Coronary artery (tissue), 2 donors: ENCODE measurements at regions not wholly inside any gene's neighbourhood (a gene's known extent, or its start where the extent isn't known, plus 50 kb on each side); places are given as distances from the start of the nearest gene placed in this dataset.

Source experiments
- DNase-seq: peaks from one replicate; pipeline ENCODE4 v3.0.0-alpha.2; 2017; ENCODE audit warnings: low spot score
- H3K27ac ChIP-seq, 2 donors: fragments of 200-600 bp; sonication (generic); one replicate each; pipeline ENCODE4 v1.5.1; 2016 to 2019
- H3K4me3 ChIP-seq: fragments of 200-600 bp; sonication (generic); 2 replicates; pipeline ENCODE4 v1.5.1; 2016; ENCODE audit warnings: mild to moderate bottlenecking, moderate library complexity
- TF ChIP-seq, protein P1 (sequence below): fragments of 200-600 bp; sonication (generic); IDR thresholded peaks from one replicate; pipeline ENCODE4 v1.5.1; 2019; ENCODE audit warnings: antibody characterized with exemption

DNA sequence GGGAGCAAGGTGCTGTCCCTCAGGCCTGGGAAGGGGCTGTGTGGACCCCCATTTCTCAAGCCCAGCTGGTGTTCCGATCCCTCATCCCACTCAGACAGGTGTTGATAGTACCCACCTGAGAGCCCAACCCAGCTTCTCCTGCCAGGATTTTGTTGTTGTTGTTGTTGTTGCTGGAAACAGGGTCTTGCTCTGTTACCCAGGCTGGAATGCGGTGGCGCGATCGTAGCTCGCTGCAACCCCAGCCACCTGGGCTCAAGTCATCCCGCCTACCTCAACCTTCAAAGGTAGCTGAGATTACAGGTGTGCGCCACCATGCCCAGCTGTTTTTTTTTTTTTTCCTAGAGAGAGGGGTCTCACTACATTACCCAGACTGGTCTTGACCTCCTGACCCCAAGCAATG, 209.9 kb downstream of the PHETA1 start:
- H3K27ac ChIP-seq: no peak overlapping the region
- DNase-seq: no peak
- TF ChIP-seq, protein P1, sequence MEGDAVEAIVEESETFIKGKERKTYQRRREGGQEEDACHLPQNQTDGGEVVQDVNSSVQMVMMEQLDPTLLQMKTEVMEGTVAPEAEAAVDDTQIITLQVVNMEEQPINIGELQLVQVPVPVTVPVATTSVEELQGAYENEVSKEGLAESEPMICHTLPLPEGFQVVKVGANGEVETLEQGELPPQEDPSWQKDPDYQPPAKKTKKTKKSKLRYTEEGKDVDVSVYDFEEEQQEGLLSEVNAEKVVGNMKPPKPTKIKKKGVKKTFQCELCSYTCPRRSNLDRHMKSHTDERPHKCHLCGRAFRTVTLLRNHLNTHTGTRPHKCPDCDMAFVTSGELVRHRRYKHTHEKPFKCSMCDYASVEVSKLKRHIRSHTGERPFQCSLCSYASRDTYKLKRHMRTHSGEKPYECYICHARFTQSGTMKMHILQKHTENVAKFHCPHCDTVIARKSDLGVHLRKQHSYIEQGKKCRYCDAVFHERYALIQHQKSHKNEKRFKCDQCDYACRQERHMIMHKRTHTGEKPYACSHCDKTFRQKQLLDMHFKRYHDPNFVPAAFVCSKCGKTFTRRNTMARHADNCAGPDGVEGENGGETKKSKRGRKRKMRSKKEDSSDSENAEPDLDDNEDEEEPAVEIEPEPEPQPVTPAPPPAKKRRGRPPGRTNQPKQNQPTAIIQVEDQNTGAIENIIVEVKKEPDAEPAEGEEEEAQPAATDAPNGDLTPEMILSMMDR: no peak
- no peak overlapping the region for H3K4me3 ChIP-seq

DNA sequence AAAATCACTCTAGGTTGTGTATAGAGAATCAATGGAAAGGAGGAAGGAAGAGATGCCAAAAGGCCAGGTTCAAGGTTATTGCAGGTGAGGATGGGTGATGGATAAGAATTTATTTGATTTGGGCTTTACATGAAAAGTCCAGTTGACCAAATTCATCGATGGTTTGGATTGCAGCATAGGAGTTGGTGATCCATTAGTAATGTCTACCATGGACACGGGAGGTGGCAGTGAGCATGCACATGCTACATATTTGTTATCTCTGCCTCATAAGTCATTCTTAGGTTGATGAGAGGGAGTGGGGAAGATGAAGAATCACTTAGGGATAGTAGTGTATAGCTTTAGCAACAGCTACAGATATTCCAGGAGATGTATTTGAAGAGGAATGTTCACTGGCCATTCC, 211.4 kb downstream of the PHETA1 start:
- H3K4me3 ChIP-seq: no peak overlapping the region
- TF ChIP-seq, protein P1: no peak
- no peak for DNase-seq
- no peak overlapping the region for H3K27ac ChIP-seq

DNA sequence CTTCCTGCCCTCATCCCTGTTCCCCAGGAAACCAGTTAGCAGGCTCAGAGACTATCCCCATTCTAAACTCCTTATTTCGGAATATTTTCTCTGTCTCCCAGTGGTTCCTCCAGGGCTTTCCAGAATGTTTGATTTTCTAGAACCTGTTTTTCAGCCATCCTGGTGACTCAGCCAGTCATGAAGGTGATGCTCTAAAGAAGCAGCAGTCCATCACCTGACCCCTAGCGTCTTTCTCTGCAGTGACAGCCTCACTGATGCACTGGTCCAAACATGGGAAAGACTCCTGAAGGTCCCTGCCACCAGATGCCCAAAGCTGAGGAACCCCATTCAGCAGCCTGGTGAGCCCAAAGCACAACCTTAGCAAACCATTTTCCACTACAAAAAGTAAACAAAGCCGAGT, 212.6 kb downstream of the PHETA1 start:
- TF ChIP-seq, protein P1: no peak
- DNase-seq: no peak
- H3K4me3 ChIP-seq: no peak overlapping the region
- no peak overlapping the region for H3K27ac ChIP-seq

DNA sequence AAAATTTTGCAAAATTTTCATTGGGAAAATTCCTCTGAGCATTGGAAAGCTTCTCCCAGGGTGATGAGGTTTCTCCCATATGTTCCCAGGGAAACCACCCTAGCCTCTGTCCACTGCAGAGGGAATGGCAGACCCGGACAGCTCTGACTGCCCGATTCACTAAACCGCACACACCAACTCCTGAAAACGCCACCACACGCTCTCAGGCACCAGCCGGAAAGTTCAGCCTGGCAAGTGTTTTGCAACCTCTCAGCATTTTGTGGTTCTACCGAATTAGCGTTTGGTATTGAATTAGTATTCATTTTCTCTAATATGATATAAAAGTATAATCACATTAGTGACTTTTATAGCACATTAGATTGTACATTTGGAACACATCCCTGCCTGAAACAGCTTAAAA, 213.4 kb downstream of the PHETA1 start:
- TF ChIP-seq, protein P1: no peak

DNA sequence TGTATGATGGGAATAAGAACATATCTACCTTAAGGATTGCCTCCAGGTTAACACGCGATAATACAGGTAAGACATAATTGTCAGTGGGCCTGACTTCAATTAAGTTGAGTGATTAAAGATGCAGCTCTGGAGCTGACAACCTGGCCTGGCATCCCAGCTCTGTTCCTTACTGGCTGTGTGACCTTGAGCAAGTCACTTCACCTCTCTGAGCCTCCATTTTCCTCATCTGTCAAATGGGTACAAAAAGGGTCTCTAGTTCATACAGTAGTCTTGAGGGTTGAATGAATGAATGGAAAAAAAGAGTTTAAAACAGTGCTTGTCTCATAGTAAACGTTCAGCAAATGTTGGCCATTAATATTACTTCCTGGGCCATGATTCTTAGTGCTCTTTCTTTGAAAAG, 213.9 kb downstream of the PHETA1 start:
- Histone ChIP-seq H3K27ac (no peak overlapping the region), H3K4me3 (no peak overlapping the region)
- DNase-seq: no peak
- TF ChIP-seq, protein P1: no peak

More for the DNA sequence above, 213.4 kb downstream of the PHETA1 start:
- no peak overlapping the region for H3K27ac ChIP-seq
- no peak overlapping the region for H3K4me3 ChIP-seq
- no peak for DNase-seq

DNA sequence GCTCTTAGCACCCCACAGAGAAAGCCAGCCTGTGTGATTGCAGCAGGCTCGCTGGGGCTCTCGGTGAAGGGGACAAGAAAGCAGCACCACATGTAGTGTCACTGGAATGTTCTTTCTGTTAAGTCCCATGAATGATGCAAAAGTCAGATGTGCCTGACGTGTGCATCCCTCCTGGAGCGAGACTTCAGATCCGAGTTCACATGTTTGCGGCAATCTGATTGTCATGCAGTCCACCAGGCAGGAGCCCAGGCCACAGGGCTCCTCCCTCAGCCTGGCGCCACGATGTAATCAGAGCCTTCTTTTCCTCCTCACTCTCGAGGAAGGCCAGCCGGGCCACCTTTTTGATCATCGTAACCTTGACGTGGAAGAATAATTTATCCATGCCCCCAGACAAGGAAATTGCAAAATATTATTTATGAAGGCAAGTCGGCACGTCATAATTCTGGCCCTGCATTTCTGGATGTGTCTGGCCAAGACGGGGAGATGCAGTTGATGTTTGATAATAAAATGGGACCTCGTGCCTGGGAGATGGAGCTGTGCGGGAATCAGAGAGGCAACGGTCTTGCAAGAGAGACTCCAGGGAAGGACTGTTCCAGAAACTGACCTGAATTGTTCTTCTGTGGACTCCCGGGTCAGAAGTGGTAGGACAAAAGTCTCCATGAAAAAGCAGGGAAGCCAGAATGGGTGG, 214.6 kb downstream of the PHETA1 start:
- TF ChIP-seq, protein P1: no peak
- Histone ChIP-seq H3K27ac (no peak overlapping the region), H3K4me3 (no peak overlapping the region)
- DNase-seq: no peak

DNA sequence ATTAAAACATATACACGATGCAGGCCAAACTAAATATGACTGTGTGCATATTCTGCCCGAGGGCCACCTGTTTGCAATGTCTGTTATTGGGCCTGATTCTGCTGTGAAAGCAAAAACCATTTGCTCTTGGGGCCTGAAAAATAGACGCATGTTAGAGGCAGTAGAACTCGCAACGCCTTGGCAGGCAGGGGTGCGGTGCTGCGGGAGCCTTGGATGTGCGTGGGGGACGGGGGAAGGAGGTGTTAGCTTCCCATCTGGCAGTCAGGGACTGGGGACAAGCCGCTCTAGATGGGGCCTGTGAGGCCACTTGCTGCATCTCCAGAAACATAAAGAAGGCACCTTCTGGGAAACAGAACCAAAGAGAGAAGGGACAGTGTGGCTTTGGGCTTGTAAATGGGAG, 216.3 kb downstream of the PHETA1 start:
- TF ChIP-seq, protein P1: no peak
- Histone ChIP-seq H3K27ac (no peak overlapping the region), H3K4me3 (no peak overlapping the region)
- no peak for DNase-seq
